ENCODE measurements at regions not wholly inside any gene's neighbourhood (a gene's known extent, or its start where the extent isn't known, plus 50 kb on each side); places are given as distances from the start of the nearest gene placed in this dataset.

GRCh38 chr2:5379811-5380210 is 312.4 kb upstream of the SOX11 start (continued):
- TF ChIP-seq ZGPAT (CRISPR knock-in tag; IDR thresholded peaks at IDR 0.05) (no peak), FOXJ3 (CRISPR knock-in tag; IDR thresholded peaks at IDR 0.05; ENCODE audit: borderline replicate concordance) (no peak), CREM (IDR thresholded peaks at IDR 0.05) (no peak), CREM (CRISPR knock-in tag; IDR thresholded peaks at IDR 0.05) (no peak), TBL1XR1 (IDR thresholded peaks at IDR 0.05; ENCODE audit: borderline replicate concordance, low read length, partially characterized antibody) (no peak), ZNF580 (CRISPR knock-in tag; IDR thresholded peaks at IDR 0.05; ENCODE audit: borderline replicate concordance, low read depth) (no peak), TOPORS (CRISPR knock-in tag; IDR thresholded peaks at IDR 0.05) (no peak), HDAC2 (CRISPR knock-in tag; IDR thresholded peaks at IDR 0.05) (no peak)

- intact Hi-C loops (cut with micrococcal nuclease; ENCODE audit: unreplicated experiment): no loop called here
- TF ChIP-seq TBP (CRISPR knock-in tag; IDR thresholded peaks at IDR 0.05) (no peak), ZNF644 (CRISPR knock-in tag; IDR thresholded peaks at IDR 0.05; ENCODE audit: low read depth) (no peak), PHF20 (CRISPR knock-in tag; IDR thresholded peaks at IDR 0.05) (no peak), RFX3 (CRISPR knock-in tag; IDR thresholded peaks at IDR 0.05) (no peak), CBX5 (CRISPR knock-in tag; IDR thresholded peaks at IDR 0.05; ENCODE audit: borderline replicate concordance) (no peak), EHMT2 (IDR thresholded peaks at IDR 0.05; ENCODE audit: borderline replicate concordance, low read depth, low read length) (no peak), NFE2L1 (CRISPR knock-in tag; IDR thresholded peaks at IDR 0.05; ENCODE audit: borderline replicate concordance) (no peak), ZNF264 (CRISPR knock-in tag; IDR thresholded peaks at IDR 0.05) (no peak), AGO2 (optimal IDR thresholded peaks at IDR 0.05; ENCODE audit: low read depth, low read length) (no peak), ZNF496 (CRISPR knock-in tag; IDR thresholded peaks at IDR 0.05; ENCODE audit: insufficient replicate concordance) (no peak), WIZ (CRISPR knock-in tag; IDR thresholded peaks at IDR 0.05) (no peak), THAP9 (CRISPR knock-in tag; IDR thresholded peaks at IDR 0.05; ENCODE audit: borderline replicate concordance) (no peak), ZNF788 (CRISPR knock-in tag; IDR thresholded peaks at IDR 0.05; ENCODE audit: borderline replicate concordance) (no peak), E2F5 (CRISPR knock-in tag; conservative IDR thresholded peaks at IDR 0.05) (no peak)
These were observed 306.6 kb upstream of the SOX11 start for GRCh38 chr2:5385596-5385995.

More at GRCh38 chr2:5385596-5385995, 306.6 kb upstream of the SOX11 start:
- in situ Hi-C loops (cut with HindIII; ENCODE audit: extremely low pct_ligation_motif_present, low pct_unique_long_range_greater_than_20kb): no loop called here
- no peak overlapping the region for H3K9ac ChIP-seq (ENCODE audit: insufficient read depth, low read depth, low read length)
- no peak for ATAC-seq
- no peaks in the 10 kb centered on the region; a peak in 1 of 5 replicates for H3K27me3 ChIP-seq (ENCODE audit: control insufficient read depth in 1 of 2, insufficient read depth in 2 of 2, low read length in 2 of 2)
- no peak overlapping the region for H3K27ac ChIP-seq (ENCODE audit: extremely low read length, insufficient read depth, low read length)
- ChIA-PET CTCF (ENCODE audit: low intra/inter-chr PET ratio, low total read pairs) (no interaction called here), POLR2A (no interaction called here)
- no peak overlapping the region for H2AFZ ChIP-seq (ENCODE audit: low read length)
- no peak for FAIRE-seq
- H4K20me1 ChIP-seq (ENCODE audit: insufficient read depth, low read length): no peaks in the 10 kb centered on the region
- no peaks in the 10 kb centered on the region for H3K79me2 ChIP-seq (ENCODE audit: insufficient read depth, low read length)
- no peaks in the 10 kb centered on the region for H3K4me1 ChIP-seq (ENCODE audit: insufficient read depth, low read length)
- H3K4me3 ChIP-seq (replicated peaks in 1 of 3; ENCODE audit: insufficient read depth in 1 of 3, low read depth in 2 of 3, low read length in 3 of 3): no peak overlapping the region
- DNase-seq (ENCODE audit: low spot score): no peak
- 4% methylated on average over 3 of the region's 3 CpGs for WGBS (ENCODE audit: low lambda C conversion rate)
- no peaks in the 10 kb centered on the region for H3K36me3 ChIP-seq (replicated peaks in 1 of 2; ENCODE audit: control insufficient read depth in 1 of 2, insufficient read depth in 2 of 2, low read length in 2 of 2)
- no TSS peak for BruUV-seq (replicated peaks)
- no peaks in the 10 kb centered on the region for H3K9me3 ChIP-seq (ENCODE audit: low read length)
- H3K4me2 ChIP-seq (ENCODE audit: low read depth, low read length): no peak overlapping the region
